IMR-90 (cell line): ENCODE measurements at regions not wholly inside any gene's neighbourhood (a gene's known extent, or its start where the extent isn't known, plus 50 kb on each side); places are given as distances from the start of the nearest gene placed in this dataset.

ENCODE experiments used
- ATAC-seq: fragments of 200-7000 bp; cut with Tn5 transposase; 2 replicates; pipeline ENCODE4 v1.9.1; 2020; ENCODE audit warnings: low read depth, mild to moderate bottlenecking, moderate library complexity
- BruUV-seq: library from RNA; stranded (reverse); fragments of 400-500 nt; replicated peaks from 2 replicates; lab custom pipeline; 2021; lab: Mats Ljungman, UMichigan
- CTCF ChIA-PET: fragments of 300-600 bp; formaldehyde crosslinking; extraction: SDS; loops from one replicate; lab custom pipeline; 2021; ENCODE audit warnings: antibody characterized with exemption; lab: Yijun Ruan, JAX
- POLR2A ChIA-PET: fragments of 300-600 bp; sonication (Branson Sonifier 250); formaldehyde crosslinking; loops from one replicate; lab custom pipeline; 2022; ENCODE audit warnings: antibody characterized with exemption; ENCODE audit not compliant: unreplicated experiment; lab: Charles Lee
- DNase-seq: peaks from one replicate; pipeline ENCODE4 v3.0.0; 2013
- H2AFZ ChIP-seq: replicated peaks from 2 replicates; pipeline ENCODE3; 2013; ENCODE audit warnings: low read length, mild to moderate bottlenecking; ENCODE audit not compliant: poor library complexity
- H2AK5ac ChIP-seq: 2 replicates; pipeline ENCODE4 v1.6.1; 2013; ENCODE audit warnings: low read depth, low read length, inconsistent platforms
- H2AK9ac ChIP-seq: replicated peaks from 2 replicates; pipeline ENCODE3; 2013; ENCODE audit warnings: mild to moderate bottlenecking, low read depth, low read length, moderate library complexity; ENCODE audit not compliant: poor library complexity
- H2BK120ac ChIP-seq: 2 replicates; pipeline ENCODE4 v1.6.1; 2013; ENCODE audit warnings: low read depth, low read length, inconsistent platforms
- H2BK15ac ChIP-seq: 3 replicates; pipeline ENCODE4 v1.6.1; 2013; ENCODE audit warnings: low read depth, low read length, inconsistent platforms
- H2BK20ac ChIP-seq: 2 replicates; pipeline ENCODE4 v1.6.1; 2013; ENCODE audit warnings: low read depth, mild to moderate bottlenecking, inconsistent platforms, low read length, moderate library complexity
- H2BK5ac ChIP-seq: 2 replicates; pipeline ENCODE4 v1.6.1; 2013; ENCODE audit warnings: mild to moderate bottlenecking, low read depth, low read length, inconsistent platforms; ENCODE audit not compliant: poor library complexity, severe bottlenecking
- H3K14ac ChIP-seq: replicated peaks from 2 replicates; pipeline ENCODE4 v1.6.1; 2013; ENCODE audit warnings: low read depth, low read length, inconsistent platforms
- H3K18ac ChIP-seq: 2 replicates; pipeline ENCODE4 v1.6.1; 2013; ENCODE audit warnings: low read depth, low read length, control low read depth
- H3K23ac ChIP-seq: 2 replicates; pipeline ENCODE4 v1.6.1; 2013; ENCODE audit warnings: low read depth, low read length, inconsistent platforms
- H3K27ac ChIP-seq: 2 replicates; pipeline ENCODE4 v1.5.1; 2013; ENCODE audit warnings: mild to moderate bottlenecking, control low read depth, low read length; ENCODE audit not compliant: insufficient read depth
- H3K27me3 ChIP-seq: 2 replicates; pipeline ENCODE4 v1.6.1; 2013; ENCODE audit warnings: low read length; ENCODE audit not compliant: control insufficient read depth, insufficient read depth
- H3K36me3 ChIP-seq: 2 replicates; pipeline ENCODE4 v1.6.1; 2013; ENCODE audit warnings: low read length, mixed read lengths; ENCODE audit not compliant: control insufficient read depth, insufficient read depth
- H3K4ac ChIP-seq: 2 replicates; pipeline ENCODE4 v1.6.1; 2013; ENCODE audit warnings: low read depth, low read length, inconsistent platforms
- H3K4me1 ChIP-seq: 2 replicates; pipeline ENCODE4 v1.6.1; 2013; ENCODE audit warnings: low read length, mixed read lengths; ENCODE audit not compliant: control insufficient read depth, insufficient read depth
- H3K4me2 ChIP-seq: 2 replicates; pipeline ENCODE4 v1.6.1; 2013; ENCODE audit warnings: low read depth, mild to moderate bottlenecking, control low read depth, low read length, moderate library complexity
- H3K4me3 ChIP-seq: 2 replicates; pipeline ENCODE4 v1.5.1; 2013; ENCODE audit warnings: low read depth, mild to moderate bottlenecking, control low read depth, low read length, moderate library complexity; ENCODE audit not compliant: insufficient read depth
- H3K56ac ChIP-seq: 2 replicates; pipeline ENCODE4 v1.6.1; 2013; ENCODE audit warnings: low read length, inconsistent platforms; ENCODE audit not compliant: insufficient read depth; ENCODE audit errors: extremely low read depth
- H3K79me1 ChIP-seq, 2 experiments: 2 replicates each; pipeline ENCODE4 v1.6.1; 2013; ENCODE audit warnings: low read length in 2 of 2, inconsistent platforms in 1 of 2, low read depth in 1 of 2
- H3K9ac ChIP-seq: 2 replicates; pipeline ENCODE4 v1.6.1; 2013; ENCODE audit warnings: low read depth, low read length, control low read depth
- H3K9me1 ChIP-seq: 2 replicates; pipeline ENCODE4 v1.6.1; 2013; ENCODE audit warnings: low read length, inconsistent platforms; ENCODE audit not compliant: insufficient read depth
- H3K9me3 ChIP-seq: 2 replicates; pipeline ENCODE4 v1.6.1; 2013; ENCODE audit warnings: low read length; ENCODE audit not compliant: control insufficient read depth, insufficient read depth
- H4K20me1 ChIP-seq: 2 replicates; pipeline ENCODE4 v1.6.1; 2013; ENCODE audit warnings: low read length, inconsistent platforms; ENCODE audit not compliant: insufficient read depth
- H4K5ac ChIP-seq: 2 replicates; pipeline ENCODE4 v1.6.1; 2013; ENCODE audit warnings: mild to moderate bottlenecking, low read depth, low read length, control low read depth
- H4K8ac ChIP-seq, 2 experiments: 2 replicates each; pipeline ENCODE4 v1.6.1; 2013; ENCODE audit warnings: low read depth in 2 of 2, low read length in 2 of 2, control low read depth in 1 of 2, inconsistent platforms in 1 of 2
- H4K91ac ChIP-seq: 2 replicates; pipeline ENCODE4 v1.6.1; 2013; ENCODE audit warnings: low read depth, low read length, inconsistent platforms; ENCODE audit not compliant: insufficient read depth
- BHLHE40 ChIP-seq: fragments of 150-350 bp; IDR thresholded peaks from 2 replicates; pipeline ENCODE4 v1.6.1; 2016; ENCODE audit warnings: mild to moderate bottlenecking, low read depth, low read length
- CEBPB ChIP-seq: IDR thresholded peaks from 2 replicates; pipeline ENCODE4 v1.6.1; 2012; ENCODE audit warnings: low read depth, low read length, improper control_type of control experiment
- FOS ChIP-seq: fragments of 150-350 bp; IDR thresholded peaks from 2 replicates; pipeline ENCODE4 v1.6.1; 2016; ENCODE audit warnings: low read depth, low read length
- MAZ ChIP-seq: IDR thresholded peaks from 2 replicates; pipeline ENCODE4 v1.6.1; 2012; ENCODE audit warnings: low read depth, mild to moderate bottlenecking, low read length, improper control_type of control experiment, moderate library complexity, borderline replicate concordance
- MXI1 ChIP-seq: IDR thresholded peaks from 2 replicates; pipeline ENCODE4 v1.6.1; 2012; ENCODE audit warnings: low read depth, mild to moderate bottlenecking, low read length, moderate library complexity, borderline replicate concordance
- RFX5 ChIP-seq: IDR thresholded peaks from 2 replicates; pipeline ENCODE4 v1.8.0; 2012; ENCODE audit warnings: low read depth, mild to moderate bottlenecking, low read length, moderate library complexity
- SMC3 ChIP-seq: fragments of 150-350 bp; IDR thresholded peaks from 2 replicates; pipeline ENCODE4 v1.6.1; 2016; ENCODE audit warnings: low read depth, mild to moderate bottlenecking, antibody characterized with exemption, low read length, moderate library complexity
- WGBS, 2 experiments: methylation state at CpG; one replicate each; pipeline versions ENCODE4 v1.1.5 to v1.1.7; 2013; ENCODE audit warnings: missing lambda C conversion rate in 2 of 2; ENCODE audit not compliant: insufficient read length in 1 of 2; ENCODE audit errors: extremely low coverage in 2 of 2; 5-methylcytosine and 5-hydroxymethylcytosine counted together
- dilution Hi-C: fragments of 300-500 bp; cut with HindIII; formaldehyde crosslinking; loops from one replicate; pipeline ENCODE4 v1.14.3; 2018; ENCODE audit warnings: low sequenced_read_pairs; ENCODE audit not compliant: unreplicated experiment
- in situ Hi-C: fragments of 300-500 bp; cut with MboI; formaldehyde crosslinking; loops from 3 replicates; pipeline ENCODE4 v1.14.3; 2019; ENCODE audit warnings: low sequenced_read_pairs, inconsistent platforms, mixed read lengths
- intact Hi-C: fragments of 100-400 bp; cut with micrococcal nuclease; formaldehyde crosslinking; loops from 2 replicates; pipeline ENCODE4 v1.10.0; 2022
- TF ChIP-seq, protein P1 (sequence below): fragments of 150-350 bp; IDR thresholded peaks from 2 replicates; pipeline ENCODE4 v1.6.1; 2016; ENCODE audit warnings: low read depth, mild to moderate bottlenecking, low read length, moderate library complexity, borderline replicate concordance
- TF ChIP-seq, protein P2 (sequence below): fragments of 150-350 bp; IDR thresholded peaks from 2 replicates; pipeline ENCODE4 v1.6.1; 2017; ENCODE audit warnings: mild to moderate bottlenecking, antibody characterized with exemption, low read length, low read depth

DNA sequence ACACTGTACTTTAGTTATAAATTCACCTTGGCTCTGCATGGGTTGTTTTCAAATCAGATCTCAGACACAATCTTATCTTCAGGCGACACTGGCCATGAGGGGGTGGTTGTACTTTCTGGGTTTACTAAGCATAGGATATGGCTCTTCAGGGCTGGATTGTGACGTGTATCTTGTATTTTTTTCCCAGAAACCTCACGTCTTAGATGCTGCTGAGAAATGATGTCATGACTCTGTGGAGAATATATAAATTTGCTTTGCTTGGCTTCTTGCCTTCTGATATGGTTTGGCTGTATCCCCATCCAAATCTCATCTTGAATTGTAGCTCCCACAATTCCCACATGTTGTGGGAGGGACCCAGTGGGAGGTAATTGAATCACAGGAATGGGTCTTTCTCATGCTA lies 82.8 kb upstream of the VSTM5 start:
- H3K23ac ChIP-seq = no peak overlapping the region
- no peaks in the 10 kb centered on the region for H3K9me1 ChIP-seq
- H3K56ac ChIP-seq = no peak overlapping the region
- no peak overlapping the region for H2BK20ac ChIP-seq
- no CpG with 5 or more reads among the region's 3 CpGs for WGBS, 2 experiments
- H3K27me3 ChIP-seq = peaks cover 11% of the 10 kb centered on the region
- H3K4me2 ChIP-seq = no peak overlapping the region
- ATAC-seq (no peak), DNase-seq (peak; percentile 15)
- ChIA-PET POLR2A (no interaction called here), CTCF (no interaction called here)
- no peak overlapping the region for H2BK120ac ChIP-seq
- no peak overlapping the region for H2BK5ac ChIP-seq
- in situ Hi-C loops = no loop called here
- H3K79me1 ChIP-seq = no peaks in the 10 kb centered on the region
- no peak overlapping the region for H4K5ac ChIP-seq
- H2BK15ac ChIP-seq = no peak overlapping the region
- H4K91ac ChIP-seq = no peak overlapping the region
- no peaks in the 10 kb centered on the region for H4K20me1 ChIP-seq
- H3K9ac ChIP-seq = no peak overlapping the region
- no peak overlapping the region for H3K27ac ChIP-seq
- TF ChIP-seq RFX5 (no peak), CEBPB (no peak), SMC3 (no peak), BHLHE40 (no peak), MAZ (no peak), FOS (no peak), MXI1 (no peak)
- TF ChIP-seq, protein P1, sequence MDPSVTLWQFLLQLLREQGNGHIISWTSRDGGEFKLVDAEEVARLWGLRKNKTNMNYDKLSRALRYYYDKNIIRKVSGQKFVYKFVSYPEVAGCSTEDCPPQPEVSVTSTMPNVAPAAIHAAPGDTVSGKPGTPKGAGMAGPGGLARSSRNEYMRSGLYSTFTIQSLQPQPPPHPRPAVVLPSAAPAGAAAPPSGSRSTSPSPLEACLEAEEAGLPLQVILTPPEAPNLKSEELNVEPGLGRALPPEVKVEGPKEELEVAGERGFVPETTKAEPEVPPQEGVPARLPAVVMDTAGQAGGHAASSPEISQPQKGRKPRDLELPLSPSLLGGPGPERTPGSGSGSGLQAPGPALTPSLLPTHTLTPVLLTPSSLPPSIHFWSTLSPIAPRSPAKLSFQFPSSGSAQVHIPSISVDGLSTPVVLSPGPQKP = no peak
- TF ChIP-seq, protein P2, sequence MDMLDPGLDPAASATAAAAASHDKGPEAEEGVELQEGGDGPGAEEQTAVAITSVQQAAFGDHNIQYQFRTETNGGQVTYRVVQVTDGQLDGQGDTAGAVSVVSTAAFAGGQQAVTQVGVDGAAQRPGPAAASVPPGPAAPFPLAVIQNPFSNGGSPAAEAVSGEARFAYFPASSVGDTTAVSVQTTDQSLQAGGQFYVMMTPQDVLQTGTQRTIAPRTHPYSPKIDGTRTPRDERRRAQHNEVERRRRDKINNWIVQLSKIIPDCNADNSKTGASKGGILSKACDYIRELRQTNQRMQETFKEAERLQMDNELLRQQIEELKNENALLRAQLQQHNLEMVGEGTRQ = no peak
- H4K8ac ChIP-seq = no peak overlapping the region
- H3K4ac ChIP-seq = no peak overlapping the region
- no TSS peak for BruUV-seq
- H3K9me3 ChIP-seq = no peaks in the 10 kb centered on the region
- H3K4me1 ChIP-seq = no peaks in the 10 kb centered on the region
- H3K14ac ChIP-seq = no peak overlapping the region
- no peak overlapping the region for H2AK9ac ChIP-seq
- H3K4me3 ChIP-seq = no peak overlapping the region
- H3K18ac ChIP-seq = no peak overlapping the region
- no peak overlapping the region for H2AK5ac ChIP-seq
- dilution Hi-C loops = no loop called here
- H2AFZ ChIP-seq = no peak overlapping the region
- H3K36me3 ChIP-seq = no peaks in the 10 kb centered on the region
- intact Hi-C loops = no loop called here
